ENCODE measurements at regions not wholly inside any gene's neighbourhood (a gene's known extent, or its start where the extent isn't known, plus 50 kb on each side); places are given as distances from the start of the nearest gene placed in this dataset.

GRCh38 chr13:111394211-111394922 is 73.9 kb downstream of the TEX29 start:
- POLR2A ChIA-PET (ENCODE audit: unreplicated experiment), result no interaction called here
- TF ChIP-seq EZH2 (IDR thresholded peaks at IDR 0.05; ENCODE audit: low read depth) (no peak), CTCF (conservative IDR thresholded peaks at IDR 0.05) (no peak)
- peak in 1 of 2 experiments; percentile 25 for DNase-seq
- Histone ChIP-seq H3K36me3 (ENCODE audit: low read depth) (no peaks in the 10 kb centered on the region), H3K27ac (no peak overlapping the region), H4K20me1 (ENCODE audit: insufficient read depth) (no peaks in the 10 kb centered on the region), H3K79me2 (ENCODE audit: low read depth) (no peaks in the 10 kb centered on the region), H3K27me3 (ENCODE audit: insufficient read depth, low read depth) (peaks cover 100% of the 10 kb centered on the region), H3K4me3 (no peak overlapping the region), H3F3A (ENCODE audit: insufficient read depth, low read depth) (no peaks in the 10 kb centered on the region), H2AFZ (no peak overlapping the region), H3K9me2 (ENCODE audit: insufficient read depth) (no peaks in the 10 kb centered on the region), H3K4me2 (no peak overlapping the region), H3K4me1 (replicated peaks; ENCODE audit: insufficient read depth) (no peaks in the 10 kb centered on the region), H3K9me3 (ENCODE audit: insufficient read depth, low read depth) (no peaks in the 10 kb centered on the region; the same call in 1 of the 2 replicates)
- CTCF ChIA-PET, result no interaction called here
- intact Hi-C loops (cut with micrococcal nuclease; ENCODE audit: unreplicated experiment), result no loop called here
- BruUV-seq (replicated peaks), result no TSS peak

GRCh38 chr13:111395511-111396393 is 75.3 kb downstream of the TEX29 start:
- H3K4me2 ChIP-seq, result no peak overlapping the region
- no peaks in the 10 kb centered on the region; the same call in 1 of the 2 replicates for H3K9me3 ChIP-seq (ENCODE audit: insufficient read depth, low read depth)
- H3K36me3 ChIP-seq (ENCODE audit: low read depth), result no peaks in the 10 kb centered on the region
- no peak for DNase-seq
- H3K27ac ChIP-seq, result no peak overlapping the region
- TF ChIP-seq EZH2 (IDR thresholded peaks at IDR 0.05; ENCODE audit: low read depth) (no peak), CTCF (conservative IDR thresholded peaks at IDR 0.05) (no peak)
- H3F3A ChIP-seq (ENCODE audit: insufficient read depth, low read depth), result no peaks in the 10 kb centered on the region
- H3K9me2 ChIP-seq (ENCODE audit: insufficient read depth), result no peaks in the 10 kb centered on the region
- H4K20me1 ChIP-seq (ENCODE audit: insufficient read depth), result no peaks in the 10 kb centered on the region
- H3K79me2 ChIP-seq (ENCODE audit: low read depth), result no peaks in the 10 kb centered on the region
- no peak overlapping the region for H2AFZ ChIP-seq
- no peak overlapping the region for H3K4me3 ChIP-seq
- intact Hi-C loops (cut with micrococcal nuclease; ENCODE audit: unreplicated experiment), result no loop called here
- H3K4me1 ChIP-seq (replicated peaks; ENCODE audit: insufficient read depth), result no peaks in the 10 kb centered on the region
- BruUV-seq (replicated peaks), result no TSS peak
- POLR2A ChIA-PET (ENCODE audit: unreplicated experiment), result no interaction called here
- H3K27me3 ChIP-seq (ENCODE audit: insufficient read depth, low read depth), result peaks cover 100% of the 10 kb centered on the region
- CTCF ChIA-PET, result no interaction called here

GRCh38 chr13:111396457-111396856 is 76.0 kb downstream of the TEX29 start:
- H3K79me2 ChIP-seq (ENCODE audit: low read depth), result no peaks in the 10 kb centered on the region
- no peak overlapping the region for H3K27ac ChIP-seq
- ChIA-PET POLR2A (ENCODE audit: unreplicated experiment) (no interaction called here), CTCF (no interaction called here)
- DNase-seq, result no peak
- H3K4me3 ChIP-seq, result no peak overlapping the region
- H3K4me2 ChIP-seq, result no peak overlapping the region
- intact Hi-C loops (cut with micrococcal nuclease; ENCODE audit: unreplicated experiment), result no loop called here
- no peaks in the 10 kb centered on the region for H3K4me1 ChIP-seq (replicated peaks; ENCODE audit: insufficient read depth)
- peaks cover 100% of the 10 kb centered on the region for H3K27me3 ChIP-seq (ENCODE audit: insufficient read depth, low read depth)
- H3F3A ChIP-seq (ENCODE audit: insufficient read depth, low read depth), result no peaks in the 10 kb centered on the region
- no peaks in the 10 kb centered on the region for H4K20me1 ChIP-seq (ENCODE audit: insufficient read depth)
- no peaks in the 10 kb centered on the region for H3K9me2 ChIP-seq (ENCODE audit: insufficient read depth)
- H3K36me3 ChIP-seq (ENCODE audit: low read depth), result no peaks in the 10 kb centered on the region
- H3K9me3 ChIP-seq (ENCODE audit: insufficient read depth, low read depth), result no peaks in the 10 kb centered on the region; the same call in 1 of the 2 replicates
- TF ChIP-seq CTCF (conservative IDR thresholded peaks at IDR 0.05), result no peak
- TF ChIP-seq EZH2 (IDR thresholded peaks at IDR 0.05; ENCODE audit: low read depth), result no peak
- BruUV-seq (replicated peaks), result no TSS peak
- H2AFZ ChIP-seq, result no peak overlapping the region

All from PC-9 (cell line).